ENCODE measurements at regions not wholly inside any gene's neighbourhood (a gene's known extent, or its start where the extent isn't known, plus 50 kb on each side); places are given as distances from the start of the nearest gene placed in this dataset.

GRCh38 chr18:44396550-44396949 lies 284.1 kb upstream of the SETBP1 start:
- no peaks in the 10 kb centered on the region for H3K36me3 Mint-ChIP-seq (ENCODE audit: low read depth)
- H3K27ac Mint-ChIP-seq, result no peak overlapping the region
- ATAC-seq (no peak), DNase-seq (no peak)
- H3K27me3 Mint-ChIP-seq, result no peaks in the 10 kb centered on the region
- intact Hi-C loops (cut with DNase I, micrococcal nuclease), result no loop called here
- ChIA-PET POLR2A (no interaction called here), CTCF (no interaction called here)
- no peaks in the 10 kb centered on the region for H3K4me1 Mint-ChIP-seq
- no peaks in the 10 kb centered on the region for H3K9me3 Mint-ChIP-seq (ENCODE audit: low read depth)
- no peak overlapping the region for H3K4me3 Mint-ChIP-seq

GRCh38 chr18:44409071-44409470 lies 271.6 kb upstream of the SETBP1 start:
- no peaks in the 10 kb centered on the region for H3K9me3 Mint-ChIP-seq (ENCODE audit: low read depth)
- no peak overlapping the region for H3K27ac Mint-ChIP-seq
- H3K27me3 Mint-ChIP-seq, result no peaks in the 10 kb centered on the region
- H3K4me1 Mint-ChIP-seq, result no peaks in the 10 kb centered on the region
- intact Hi-C loops (cut with DNase I, micrococcal nuclease), result no loop called here
- no peak for DNase-seq
- no peak for ATAC-seq
- CTCF ChIA-PET, result no interaction called here
- no peak overlapping the region for H3K4me3 Mint-ChIP-seq
- POLR2A ChIA-PET, result no interaction called here
- no peaks in the 10 kb centered on the region for H3K36me3 Mint-ChIP-seq (ENCODE audit: low read depth)

GRCh38 chr18:44409515-44409914 lies 271.2 kb upstream of the SETBP1 start:
- ATAC-seq (no peak), DNase-seq (no peak)
- Mint-ChIP-seq H3K27me3 (no peaks in the 10 kb centered on the region), H3K36me3 (ENCODE audit: low read depth) (no peaks in the 10 kb centered on the region), H3K4me1 (no peaks in the 10 kb centered on the region), H3K4me3 (no peak overlapping the region), H3K27ac (no peak overlapping the region), H3K9me3 (ENCODE audit: low read depth) (no peaks in the 10 kb centered on the region)
- ChIA-PET CTCF (no interaction called here), POLR2A (no interaction called here)
- intact Hi-C loops (cut with DNase I, micrococcal nuclease), result no loop called here

- ChIA-PET POLR2A (no interaction called here), CTCF (no interaction called here)
- H3K27ac Mint-ChIP-seq, result no peak overlapping the region
- no peaks in the 10 kb centered on the region for H3K4me1 Mint-ChIP-seq
- no peaks in the 10 kb centered on the region for H3K9me3 Mint-ChIP-seq (ENCODE audit: low read depth)
- H3K27me3 Mint-ChIP-seq, result no peaks in the 10 kb centered on the region
- no peaks in the 10 kb centered on the region for H3K36me3 Mint-ChIP-seq (ENCODE audit: low read depth)
- ATAC-seq, result no peak
- no peak overlapping the region for H3K4me3 Mint-ChIP-seq
- no peak for DNase-seq
- intact Hi-C loops (cut with DNase I, micrococcal nuclease), result no loop called here
These were observed 269.9 kb upstream of the SETBP1 start for GRCh38 chr18:44410740-44411139.

- DNase-seq, result no peak
- Mint-ChIP-seq H3K4me1 (no peaks in the 10 kb centered on the region), H3K27me3 (no peaks in the 10 kb centered on the region), H3K36me3 (ENCODE audit: low read depth) (no peaks in the 10 kb centered on the region), H3K27ac (no peak overlapping the region), H3K9me3 (ENCODE audit: low read depth) (no peaks in the 10 kb centered on the region), H3K4me3 (no peak overlapping the region)
- ChIA-PET CTCF (no interaction called here), POLR2A (no interaction called here)
- intact Hi-C loops (cut with DNase I, micrococcal nuclease), result no loop called here
- ATAC-seq, result no peak
These were observed 269.3 kb upstream of the SETBP1 start for GRCh38 chr18:44411262-44411905.

- Mint-ChIP-seq H3K4me3 (no peak overlapping the region), H3K27ac (no peak overlapping the region), H3K27me3 (no peaks in the 10 kb centered on the region), H3K9me3 (ENCODE audit: low read depth) (no peaks in the 10 kb centered on the region), H3K36me3 (ENCODE audit: low read depth) (no peaks in the 10 kb centered on the region), H3K4me1 (no peaks in the 10 kb centered on the region)
- ATAC-seq (no peak), DNase-seq (no peak)
- intact Hi-C loops (cut with DNase I, micrococcal nuclease), result no loop called here
- ChIA-PET POLR2A (no interaction called here), CTCF (no interaction called here)
These were observed 268.7 kb upstream of the SETBP1 start for GRCh38 chr18:44411976-44412375.

GRCh38 chr18:44423814-44424644 lies 256.7 kb upstream of the SETBP1 start:
- no peaks in the 10 kb centered on the region for H3K36me3 Mint-ChIP-seq (ENCODE audit: low read depth)
- DNase-seq (no peak), ATAC-seq (no peak)
- peaks cover 5% of the 10 kb centered on the region for H3K9me3 Mint-ChIP-seq (ENCODE audit: low read depth)
- H3K4me3 Mint-ChIP-seq, result no peak overlapping the region
- ChIA-PET CTCF (interaction anchor here (0.7 kb wide), 1 partner anchor 807 kb away, joined by 3 read pairs; no protein-coding TSS in a partner anchor), POLR2A (no interaction called here)
- H3K27me3 Mint-ChIP-seq, result no peaks in the 10 kb centered on the region
- no peak overlapping the region for H3K27ac Mint-ChIP-seq
- H3K4me1 Mint-ChIP-seq, result no peaks in the 10 kb centered on the region
- intact Hi-C loops (cut with DNase I, micrococcal nuclease), result no loop called here

GRCh38 chr18:44424645-44425035 lies 256.0 kb upstream of the SETBP1 start:
- H3K36me3 Mint-ChIP-seq (ENCODE audit: low read depth), result no peaks in the 10 kb centered on the region
- H3K4me3 Mint-ChIP-seq, result no peak overlapping the region
- intact Hi-C loops (cut with DNase I, micrococcal nuclease), result no loop called here
- H3K9me3 Mint-ChIP-seq (ENCODE audit: low read depth), result peaks cover 2% of the 10 kb centered on the region
- CTCF ChIA-PET, result no interaction called here
- no peak overlapping the region for H3K27ac Mint-ChIP-seq
- H3K4me1 Mint-ChIP-seq, result no peaks in the 10 kb centered on the region
- POLR2A ChIA-PET, result no interaction called here
- H3K27me3 Mint-ChIP-seq, result no peaks in the 10 kb centered on the region
- no peak for ATAC-seq
- DNase-seq, result no peak

- ATAC-seq, result no peak
- ChIA-PET CTCF (no interaction called here), POLR2A (no interaction called here)
- intact Hi-C loops (cut with DNase I, micrococcal nuclease), result no loop called here
- Mint-ChIP-seq H3K27me3 (no peaks in the 10 kb centered on the region), H3K4me1 (no peaks in the 10 kb centered on the region), H3K9me3 (ENCODE audit: low read depth) (peaks cover 2% of the 10 kb centered on the region), H3K36me3 (ENCODE audit: low read depth) (no peaks in the 10 kb centered on the region), H3K27ac (no peak overlapping the region), H3K4me3 (no peak overlapping the region)
- no peak for DNase-seq
These were observed 255.5 kb upstream of the SETBP1 start for GRCh38 chr18:44425161-44425560.

GRCh38 chr18:44437603-44438002 lies 243.1 kb upstream of the SETBP1 start:
- POLR2A ChIA-PET, result interaction anchor here (0.6 kb wide), 1 partner anchor 629 kb away, joined by 4 read pairs; no protein-coding TSS in a partner anchor
- DNase-seq, result no peak
- Mint-ChIP-seq H3K36me3 (ENCODE audit: low read depth) (no peaks in the 10 kb centered on the region), H3K9me3 (ENCODE audit: low read depth) (peaks cover 4% of the 10 kb centered on the region), H3K4me3 (no peak overlapping the region), H3K4me1 (no peaks in the 10 kb centered on the region), H3K27ac (no peak overlapping the region), H3K27me3 (no peaks in the 10 kb centered on the region)
- intact Hi-C loops (cut with DNase I, micrococcal nuclease), result no loop called here
- no peak for ATAC-seq
- CTCF ChIA-PET, result interaction anchor here (1.0 to 1.7 kb wide), 3 partner anchors 8 to 17 kb away, joined by 3 to 4 read pairs (median 3); no protein-coding TSS in a partner anchor

GRCh38 chr18:44450226-44450625 lies 230.5 kb upstream of the SETBP1 start:
- CTCF ChIA-PET, result no interaction called here
- Mint-ChIP-seq H3K9me3 (ENCODE audit: low read depth) (no peaks in the 10 kb centered on the region), H3K4me3 (no peak overlapping the region), H3K27ac (no peak overlapping the region), H3K4me1 (no peaks in the 10 kb centered on the region), H3K27me3 (no peaks in the 10 kb centered on the region), H3K36me3 (ENCODE audit: low read depth) (no peaks in the 10 kb centered on the region)
- no peak for DNase-seq
- POLR2A ChIA-PET, result no interaction called here
- intact Hi-C loops (cut with DNase I, micrococcal nuclease), result no loop called here
- no peak for ATAC-seq

- Mint-ChIP-seq H3K27me3 (no peaks in the 10 kb centered on the region), H3K4me3 (no peak overlapping the region), H3K4me1 (no peaks in the 10 kb centered on the region), H3K9me3 (ENCODE audit: low read depth) (no peaks in the 10 kb centered on the region), H3K27ac (no peak overlapping the region), H3K36me3 (ENCODE audit: low read depth) (no peaks in the 10 kb centered on the region)
- DNase-seq, result no peak
- no peak for ATAC-seq
- CTCF ChIA-PET, result no interaction called here
- POLR2A ChIA-PET, result no interaction called here
- intact Hi-C loops (cut with DNase I, micrococcal nuclease), result no loop called here
These were observed 228.3 kb upstream of the SETBP1 start for GRCh38 chr18:44452346-44452745.
